ENCODE measurements at regions not wholly inside any gene's neighbourhood (a gene's known extent, or its start where the extent isn't known, plus 50 kb on each side); places are given as distances from the start of the nearest gene placed in this dataset.

- no peak for DNase-seq (ENCODE audit: low spot score)
Observed at GRCh38 chr4:147313108-147313507, 167.8 kb upstream of the EDNRA start.

GRCh38 chr4:147318586-147318985 is 162.3 kb upstream of the EDNRA start:
- DNase-seq (ENCODE audit: low spot score) = peak; percentile 22

GRCh38 chr4:147325571-147325981 is 155.3 kb upstream of the EDNRA start:
- DNase-seq (ENCODE audit: low spot score) = peak; percentile 18

GRCh38 chr4:147326591-147326990 is 154.3 kb upstream of the EDNRA start:
- no peak for DNase-seq (ENCODE audit: low spot score)

GRCh38 chr4:147327322-147327721 is 153.6 kb upstream of the EDNRA start:
- DNase-seq (ENCODE audit: low spot score) = no peak

- no peak for DNase-seq (ENCODE audit: low spot score)
Observed at GRCh38 chr4:147328189-147328588, 152.7 kb upstream of the EDNRA start.

- no peak for DNase-seq (ENCODE audit: low spot score)
Observed at GRCh38 chr4:147328756-147329446, 152.0 kb upstream of the EDNRA start.

- no peak for DNase-seq (ENCODE audit: low spot score)
Observed at GRCh38 chr4:147332091-147332490, 148.8 kb upstream of the EDNRA start.

GRCh38 chr4:147334478-147334877 is 146.4 kb upstream of the EDNRA start:
- DNase-seq (ENCODE audit: low spot score) = no peak

- DNase-seq (ENCODE audit: low spot score) = no peak
Observed at GRCh38 chr4:147335183-147335582, 145.7 kb upstream of the EDNRA start.

GRCh38 chr4:147336252-147336651 is 144.6 kb upstream of the EDNRA start:
- DNase-seq (ENCODE audit: low spot score) = no peak

GRCh38 chr4:147339100-147339499 is 141.8 kb upstream of the EDNRA start:
- DNase-seq (ENCODE audit: low spot score) = no peak

GRCh38 chr4:147340111-147340510 is 140.8 kb upstream of the EDNRA start:
- DNase-seq (ENCODE audit: low spot score) = peak; percentile 74

GRCh38 chr4:147340591-147341120 is 140.2 kb upstream of the EDNRA start:
- no peak for DNase-seq (ENCODE audit: low spot score)

GRCh38 chr4:147343692-147344091 is 137.2 kb upstream of the EDNRA start:
- DNase-seq (ENCODE audit: low spot score) = no peak

- DNase-seq (ENCODE audit: low spot score) = no peak
Observed at GRCh38 chr4:147345662-147346061, 135.2 kb upstream of the EDNRA start.

- no peak for DNase-seq (ENCODE audit: low spot score)
Observed at GRCh38 chr4:147347217-147347616, 133.7 kb upstream of the EDNRA start.

- DNase-seq (ENCODE audit: low spot score) = no peak
Observed at GRCh38 chr4:147349193-147349592, 131.7 kb upstream of the EDNRA start.

- DNase-seq (ENCODE audit: low spot score) = no peak
Observed at GRCh38 chr4:147351083-147351787, 129.7 kb upstream of the EDNRA start.

- no peak for DNase-seq (ENCODE audit: low spot score)
Observed at GRCh38 chr4:147354237-147354636, 126.7 kb upstream of the EDNRA start.

- DNase-seq (ENCODE audit: low spot score) = no peak
Observed at GRCh38 chr4:147355032-147355656, 125.8 kb upstream of the EDNRA start.

- DNase-seq (ENCODE audit: low spot score) = peak; percentile 20
Observed at GRCh38 chr4:147355847-147356246, 125.0 kb upstream of the EDNRA start.

- peak; percentile 48 for DNase-seq (ENCODE audit: low spot score)
Observed at GRCh38 chr4:147360301-147360700, 120.6 kb upstream of the EDNRA start.
